WTC11 (cell line): ENCODE measurements at regions not wholly inside any gene's neighbourhood (a gene's known extent, or its start where the extent isn't known, plus 50 kb on each side); places are given as distances from the start of the nearest gene placed in this dataset.

Source experiments
- CBFB ChIP-seq: sonication (generic); formaldehyde crosslinking; IDR thresholded peaks from 2 replicates; pipeline ENCODE4 v1.8.1; 2022; ENCODE audit warnings: mild to moderate bottlenecking, low read depth, missing genetic modification reagents
- ELF4 ChIP-seq: sonication (generic); formaldehyde crosslinking; IDR thresholded peaks from 2 replicates; pipeline ENCODE4 v1.8.1; 2022; ENCODE audit warnings: low read depth, mild to moderate bottlenecking, moderate library complexity, missing genetic modification reagents
- GABPB1 ChIP-seq: sonication (generic); formaldehyde crosslinking; IDR thresholded peaks from 2 replicates; pipeline ENCODE4 v1.8.1; 2023; ENCODE audit warnings: mild to moderate bottlenecking, missing genetic modification reagents
- RELA ChIP-seq: sonication (generic); formaldehyde crosslinking; IDR thresholded peaks from 2 replicates; pipeline ENCODE4 v1.8.1; 2022; ENCODE audit warnings: missing genetic modification reagents, mild to moderate bottlenecking, borderline replicate concordance
- TEAD4 ChIP-seq: sonication (generic); formaldehyde crosslinking; IDR thresholded peaks from 2 replicates; pipeline ENCODE4 v1.8.0; 2022; ENCODE audit warnings: mild to moderate bottlenecking, missing genetic modification reagents
- ZNF423 ChIP-seq: fragments of 250-450 bp; sonication (Bioruptor Pico); IDR thresholded peaks from 2 replicates; pipeline ENCODE4 v2.1.2; 2022; ENCODE audit warnings: mild to moderate bottlenecking, moderate library complexity
- TF ChIP-seq, protein P1 (sequence below): fragments of 200-600 bp; IDR thresholded peaks from 2 replicates; pipeline ENCODE4 v1.8.0; 2022; ENCODE audit warnings: antibody characterized with exemption

DNA sequence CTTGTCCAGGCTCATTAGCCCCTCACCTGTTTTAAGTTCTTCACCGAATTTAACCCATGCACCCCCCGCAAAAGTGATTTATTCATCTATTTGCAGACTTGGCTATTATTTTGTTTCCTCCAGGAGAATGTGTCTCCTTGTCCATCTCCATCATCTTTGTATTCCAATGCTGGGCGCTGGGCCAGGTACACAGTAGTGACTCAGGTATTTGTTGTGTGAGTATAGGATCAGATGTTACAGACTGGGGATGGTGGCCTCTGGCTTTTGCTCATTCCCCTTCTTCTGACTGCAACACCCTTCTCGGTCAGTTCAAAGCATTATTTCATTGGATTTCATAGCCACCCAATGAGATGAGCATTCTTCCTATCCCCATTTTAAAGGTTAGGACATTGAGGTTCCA is 408.2 kb downstream of the MN1 start:
- TF ChIP-seq ELF4 (CRISPR knock-in tag) (no peak), ZNF423 (CRISPR knock-in tag) (no peak), TEAD4 (no peak), GABPB1 (CRISPR knock-in tag) (no peak), RELA (CRISPR knock-in tag) (no peak), CBFB (CRISPR knock-in tag) (no peak)
- TF ChIP-seq, protein P1, sequence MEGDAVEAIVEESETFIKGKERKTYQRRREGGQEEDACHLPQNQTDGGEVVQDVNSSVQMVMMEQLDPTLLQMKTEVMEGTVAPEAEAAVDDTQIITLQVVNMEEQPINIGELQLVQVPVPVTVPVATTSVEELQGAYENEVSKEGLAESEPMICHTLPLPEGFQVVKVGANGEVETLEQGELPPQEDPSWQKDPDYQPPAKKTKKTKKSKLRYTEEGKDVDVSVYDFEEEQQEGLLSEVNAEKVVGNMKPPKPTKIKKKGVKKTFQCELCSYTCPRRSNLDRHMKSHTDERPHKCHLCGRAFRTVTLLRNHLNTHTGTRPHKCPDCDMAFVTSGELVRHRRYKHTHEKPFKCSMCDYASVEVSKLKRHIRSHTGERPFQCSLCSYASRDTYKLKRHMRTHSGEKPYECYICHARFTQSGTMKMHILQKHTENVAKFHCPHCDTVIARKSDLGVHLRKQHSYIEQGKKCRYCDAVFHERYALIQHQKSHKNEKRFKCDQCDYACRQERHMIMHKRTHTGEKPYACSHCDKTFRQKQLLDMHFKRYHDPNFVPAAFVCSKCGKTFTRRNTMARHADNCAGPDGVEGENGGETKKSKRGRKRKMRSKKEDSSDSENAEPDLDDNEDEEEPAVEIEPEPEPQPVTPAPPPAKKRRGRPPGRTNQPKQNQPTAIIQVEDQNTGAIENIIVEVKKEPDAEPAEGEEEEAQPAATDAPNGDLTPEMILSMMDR: no peak
